Activated CD4-positive, alpha-beta T cell treated with anti-CD3 and anti-CD28 coated beads, Interleukin-2, amount 50 U/mL, for 1 hour (primary cell): ENCODE measurements at regions not wholly inside any gene's neighbourhood (a gene's known extent, or its start where the extent isn't known, plus 50 kb on each side); places are given as distances from the start of the nearest gene placed in this dataset.

Source experiments
- DNase-seq: peaks from one replicate; pipeline ENCODE4 v3.0.0-alpha.2; 2020

GRCh38 chr15:31782016-31782783 lies 248.1 kb upstream of the CHRNA7 start:
- no peak for DNase-seq

- no peak for DNase-seq
These were observed 247.4 kb upstream of the CHRNA7 start for GRCh38 chr15:31782951-31783350.

GRCh38 chr15:31786360-31786759 lies 244.0 kb upstream of the CHRNA7 start:
- DNase-seq = no peak

- DNase-seq = no peak
These were observed 242.2 kb upstream of the CHRNA7 start for GRCh38 chr15:31788104-31788503.

- no peak for DNase-seq
These were observed 237.6 kb upstream of the CHRNA7 start for GRCh38 chr15:31792611-31793199.

GRCh38 chr15:31799319-31799714 lies 231.0 kb upstream of the CHRNA7 start:
- no peak for DNase-seq

GRCh38 chr15:31799715-31800321 lies 230.5 kb upstream of the CHRNA7 start:
- no peak for DNase-seq

- DNase-seq = no peak
These were observed 229.2 kb upstream of the CHRNA7 start for GRCh38 chr15:31801152-31801551.

- DNase-seq = no peak
These were observed 227.6 kb upstream of the CHRNA7 start for GRCh38 chr15:31802761-31803160.

- DNase-seq = no peak
These were observed 226.9 kb upstream of the CHRNA7 start for GRCh38 chr15:31803388-31803884.

GRCh38 chr15:31805090-31805662 lies 225.1 kb upstream of the CHRNA7 start:
- DNase-seq = no peak

GRCh38 chr15:31806106-31806505 lies 224.2 kb upstream of the CHRNA7 start:
- DNase-seq = no peak

GRCh38 chr15:31811641-31812040 lies 218.7 kb upstream of the CHRNA7 start:
- DNase-seq = no peak

- no peak for DNase-seq
These were observed 216.2 kb upstream of the CHRNA7 start for GRCh38 chr15:31814082-31814481.

- no peak for DNase-seq
These were observed 214.7 kb upstream of the CHRNA7 start for GRCh38 chr15:31815411-31816155.

- no peak for DNase-seq
These were observed 207.9 kb upstream of the CHRNA7 start for GRCh38 chr15:31822463-31822862.

- DNase-seq = no peak
These were observed 206.3 kb upstream of the CHRNA7 start for GRCh38 chr15:31824024-31824423.

- DNase-seq = no peak
These were observed 201.7 kb upstream of the CHRNA7 start for GRCh38 chr15:31828594-31828993.

- no peak for DNase-seq
These were observed 199.7 kb upstream of the CHRNA7 start for GRCh38 chr15:31830591-31830990.

- DNase-seq = no peak
These were observed 198.7 kb upstream of the CHRNA7 start for GRCh38 chr15:31831596-31831995.

GRCh38 chr15:31834654-31835053 lies 195.7 kb upstream of the CHRNA7 start:
- DNase-seq = no peak

- DNase-seq = no peak
These were observed 190.9 kb upstream of the CHRNA7 start for GRCh38 chr15:31839388-31839787.

GRCh38 chr15:31840849-31841476 lies 189.4 kb upstream of the CHRNA7 start:
- no peak for DNase-seq
